K562 (cell line): ENCODE measurements at regions not wholly inside any gene's neighbourhood (a gene's known extent, or its start where the extent isn't known, plus 50 kb on each side); places are given as distances from the start of the nearest gene placed in this dataset.

Experiments
- ATAC-seq: fragments of 200-7000 bp; cut with Tn5 transposase; 3 replicates; pipeline ENCODE4 v1.9.1; 2020; ENCODE audit warnings: moderate library complexity
- BruUV-seq: library from RNA; stranded (reverse); fragments of 400-500 nt; replicated peaks from 2 replicates; lab custom pipeline; 2021; lab: Mats Ljungman, UMichigan
- CTCF ChIA-PET: fragments of 300-600 bp; formaldehyde crosslinking; extraction: SDS; loops from one replicate; lab custom pipeline; 2021; ENCODE audit warnings: low intra/inter-chr PET ratio; lab: Yijun Ruan, JAX
- POLR2A ChIA-PET: fragments of 300-600, 350-650 bp; sonication (Branson Sonifier 250); formaldehyde crosslinking; extraction: SDS; loops from one replicate; lab custom pipeline; 2021; ENCODE audit warnings: antibody characterized with exemption, inconsistent platforms; lab: Yijun Ruan, JAX
- DNase-seq, 4 experiments: peaks; one replicate each; pipeline versions ENCODE4 v3.0.0 to v3.0.0-alpha.2; 2011 to 2018; ENCODE audit warnings: low spot score in 3 of 4, mixed read lengths in 3 of 4; ENCODE audit errors: extremely low read depth in 1 of 4
- FAIRE-seq: peaks from 2 replicates; lab custom pipeline; 2011; peaks lifted over from hg19 to GRCh38; lab: Jason Lieb, UNC
- H2AFZ ChIP-seq: 2 replicates; pipeline ENCODE4 v1.6.0; 2011; ENCODE audit warnings: low read depth, low read length, control low read depth, inconsistent platforms
- H3K27ac ChIP-seq: fragments of 200-600 bp; 3 replicates; pipeline ENCODE4 v1.8.0; 2011; ENCODE audit warnings: low read depth, mild to moderate bottlenecking, control low read depth, inconsistent platforms, low read length, moderate library complexity, mixed read lengths; ENCODE audit errors: extremely low read depth
- H3K27me3 ChIP-seq, 2 experiments: fragments of 300-600 bp in 1 of 2; 2 replicates in 1 of 2; 3 replicates in 1 of 2; pipeline versions ENCODE4 v1.6.0 to v1.8.0; 2011; ENCODE audit warnings: inconsistent platforms in 2 of 2, low read length in 2 of 2, mild to moderate bottlenecking in 1 of 2, mixed read lengths in 1 of 2, moderate library complexity in 1 of 2; ENCODE audit not compliant: control insufficient read depth in 2 of 2, insufficient read depth in 2 of 2
- H3K36me3 ChIP-seq: fragments of 300-600 bp; 3 replicates; pipeline ENCODE4 v1.8.0; 2011; ENCODE audit warnings: mild to moderate bottlenecking, low read length, inconsistent platforms; ENCODE audit not compliant: control insufficient read depth, insufficient read depth
- H3K4me1 ChIP-seq, 2 experiments: fragments of 200-600 bp in 1 of 2; replicated peaks in 1 of 2; 2 replicates in 1 of 2; 3 replicates in 1 of 2; pipeline versions ENCODE4 v1.5.1 to v1.8.0; 2011; ENCODE audit warnings: inconsistent platforms in 2 of 2, low read length in 2 of 2, mild to moderate bottlenecking in 1 of 2, mixed read lengths in 1 of 2, moderate library complexity in 1 of 2; ENCODE audit not compliant: control insufficient read depth in 2 of 2, insufficient read depth in 2 of 2
- H3K4me2 ChIP-seq: 2 replicates; pipeline ENCODE4 v1.6.1; 2011; ENCODE audit warnings: low read length, control low read depth, inconsistent platforms, mixed read lengths; ENCODE audit not compliant: insufficient read depth
- H3K4me3 ChIP-seq: fragments of 200-600 bp; sonication (generic), shearing (Covaris generic); 2 replicates; pipeline ENCODE4 v1.5.1; 2016; ENCODE audit warnings: control low read depth, inconsistent platforms
- H3K79me2 ChIP-seq: fragments of 200-600 bp; 3 replicates; pipeline ENCODE4 v1.8.0; 2011; ENCODE audit warnings: low read length, inconsistent platforms; ENCODE audit not compliant: control insufficient read depth, insufficient read depth
- H3K9ac ChIP-seq, 2 experiments: 2 replicates each; pipeline versions ENCODE4 v1.6.0 to v1.6.1; 2011; ENCODE audit warnings: low read depth in 2 of 2, low read length in 2 of 2, control low read depth in 1 of 2, inconsistent platforms in 1 of 2, mild to moderate bottlenecking in 1 of 2, mixed read lengths in 1 of 2; ENCODE audit not compliant: insufficient read depth in 1 of 2
- H3K9me1 ChIP-seq: one replicate; pipeline ENCODE4 v1.6.0; 2011; ENCODE audit warnings: inconsistent platforms, mild to moderate bottlenecking, low read length, moderate library complexity; ENCODE audit not compliant: control insufficient read depth, insufficient read depth
- H3K9me3 ChIP-seq: replicated peaks from 2 replicates; pipeline ENCODE4 v1.5.1; 2011; ENCODE audit warnings: low read depth, low read length, inconsistent platforms; ENCODE audit not compliant: control insufficient read depth, insufficient read depth
- H4K20me1 ChIP-seq: replicated peaks from 2 replicates; pipeline ENCODE4 v1.6.1; 2011; ENCODE audit warnings: low read length, inconsistent platforms, mixed read lengths; ENCODE audit not compliant: control insufficient read depth, insufficient read depth
- MEF2A ChIP-seq: IDR thresholded peaks from 2 replicates; pipeline ENCODE4 v1.6.1; 2011; ENCODE audit warnings: low read depth, mild to moderate bottlenecking, low read length, moderate library complexity; ENCODE audit not compliant: control insufficient read depth
- PCBP1 ChIP-seq: fragments of 200-400 bp; formaldehyde crosslinking; IDR thresholded peaks from 2 replicates; pipeline ENCODE4 v1.6.1; 2018; ENCODE audit warnings: mild to moderate bottlenecking, low read depth, low read length; ENCODE audit not compliant: poor library complexity, severe bottlenecking
- SIN3A ChIP-seq, 2 experiments: fragments of 150-350 bp in 1 of 2; IDR thresholded peaks; 2 replicates each; pipeline ENCODE4 v1.6.1; 2011 to 2016; ENCODE audit warnings: borderline replicate concordance in 2 of 2, low read depth in 2 of 2, low read length in 2 of 2, mild to moderate bottlenecking in 2 of 2, moderate library complexity in 2 of 2; ENCODE audit not compliant: control insufficient read depth in 1 of 2
- ZBTB7A ChIP-seq: IDR thresholded peaks from 2 replicates; pipeline ENCODE4 v1.6.1; 2011; ENCODE audit warnings: low read depth, mild to moderate bottlenecking, low read length, moderate library complexity, borderline replicate concordance; ENCODE audit not compliant: control insufficient read depth
- WGBS: fragments of 100-300 bp; shearing (Covaris generic); methylation state at CpG from one replicate; pipeline ENCODE4 v1.1.6; 2016; ENCODE audit warnings: low coverage, mixed read lengths; ENCODE audit not compliant: insufficient coverage; ENCODE audit errors: missing lambda C conversion rate; 5-methylcytosine and 5-hydroxymethylcytosine counted together
- in situ Hi-C: fragments of 300-500 bp; cut with MboI; formaldehyde crosslinking; loops from 4 replicates; pipeline ENCODE4 v1.15.0; 2018; ENCODE audit warnings: inconsistent platforms, mixed read lengths
- intact Hi-C: fragments of 100-400 bp; cut with micrococcal nuclease; formaldehyde crosslinking; loops from 2 replicates; pipeline ENCODE4 v1.14.2; 2022
- TF ChIP-seq, protein P1 (sequence below): fragments of 250-450 bp; sonication (Bioruptor Pico); IDR thresholded peaks from 2 replicates; pipeline ENCODE4 v1.4.0; 2020; ENCODE audit warnings: mild to moderate bottlenecking, moderate library complexity

DNA sequence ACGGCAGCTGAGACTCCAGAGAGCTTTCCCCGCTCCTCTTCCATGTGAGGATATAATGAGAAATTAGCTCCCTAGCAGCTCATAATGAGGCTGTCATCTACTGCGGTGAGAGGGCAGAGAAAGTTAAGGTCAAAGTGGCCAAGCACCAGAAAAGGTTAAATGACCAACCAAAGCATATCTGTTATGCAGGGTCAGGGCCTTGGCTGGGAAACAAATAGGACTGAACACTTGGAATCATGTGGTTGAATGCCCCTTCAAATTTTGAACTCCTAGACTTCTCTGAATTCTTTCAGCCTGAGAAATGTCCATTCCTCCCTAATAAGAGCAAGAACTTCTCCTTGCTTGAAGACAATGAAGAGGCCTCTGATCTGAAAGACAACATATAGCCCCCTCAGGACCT lies 115.9 kb downstream of the TM2D1 start:
- POLR2A ChIA-PET, result interaction anchor here (0.6 kb wide), 1 partner anchor 216 kb away, joined by 3 read pairs; no protein-coding TSS in a partner anchor

More for the DNA sequence above, 115.9 kb downstream of the TM2D1 start:
- Histone ChIP-seq H3K9ac (no peak overlapping the region), H3K9me1 (no peaks in the 10 kb centered on the region), H4K20me1 (no peaks in the 10 kb centered on the region), H2AFZ (no peak overlapping the region), H3K79me2 (no peaks in the 10 kb centered on the region), H3K27ac (no peak overlapping the region), H3K9me3 (no peaks in the 10 kb centered on the region), H3K36me3 (no peaks in the 10 kb centered on the region), H3K4me3 (no peak overlapping the region), H3K4me2 (no peak overlapping the region), H3K4me1 (no peaks in the 10 kb centered on the region), H3K27me3 (peaks cover 15 to 18% of the 10 kb centered on the region in 2 experiments; a peak in 3 of 5 replicates)
- 0% methylated on average over 3 of the region's 3 CpGs for WGBS
- ATAC-seq, result no peak
- in situ Hi-C loops, result no loop called here
- no peak for FAIRE-seq
- intact Hi-C loops, result no loop called here
- CTCF ChIA-PET, result no interaction called here
- BruUV-seq, result no TSS peak
- TF ChIP-seq SIN3A (IDR thresholded peaks at IDR 0.05; ENCODE audit: borderline replicate concordance in 2 of 2, control insufficient read depth in 1 of 2, low read depth in 2 of 2, low read length in 2 of 2) (no peak), MEF2A (no peak), ZBTB7A (no peak), PCBP1 (no peak)
- TF ChIP-seq, protein P1, sequence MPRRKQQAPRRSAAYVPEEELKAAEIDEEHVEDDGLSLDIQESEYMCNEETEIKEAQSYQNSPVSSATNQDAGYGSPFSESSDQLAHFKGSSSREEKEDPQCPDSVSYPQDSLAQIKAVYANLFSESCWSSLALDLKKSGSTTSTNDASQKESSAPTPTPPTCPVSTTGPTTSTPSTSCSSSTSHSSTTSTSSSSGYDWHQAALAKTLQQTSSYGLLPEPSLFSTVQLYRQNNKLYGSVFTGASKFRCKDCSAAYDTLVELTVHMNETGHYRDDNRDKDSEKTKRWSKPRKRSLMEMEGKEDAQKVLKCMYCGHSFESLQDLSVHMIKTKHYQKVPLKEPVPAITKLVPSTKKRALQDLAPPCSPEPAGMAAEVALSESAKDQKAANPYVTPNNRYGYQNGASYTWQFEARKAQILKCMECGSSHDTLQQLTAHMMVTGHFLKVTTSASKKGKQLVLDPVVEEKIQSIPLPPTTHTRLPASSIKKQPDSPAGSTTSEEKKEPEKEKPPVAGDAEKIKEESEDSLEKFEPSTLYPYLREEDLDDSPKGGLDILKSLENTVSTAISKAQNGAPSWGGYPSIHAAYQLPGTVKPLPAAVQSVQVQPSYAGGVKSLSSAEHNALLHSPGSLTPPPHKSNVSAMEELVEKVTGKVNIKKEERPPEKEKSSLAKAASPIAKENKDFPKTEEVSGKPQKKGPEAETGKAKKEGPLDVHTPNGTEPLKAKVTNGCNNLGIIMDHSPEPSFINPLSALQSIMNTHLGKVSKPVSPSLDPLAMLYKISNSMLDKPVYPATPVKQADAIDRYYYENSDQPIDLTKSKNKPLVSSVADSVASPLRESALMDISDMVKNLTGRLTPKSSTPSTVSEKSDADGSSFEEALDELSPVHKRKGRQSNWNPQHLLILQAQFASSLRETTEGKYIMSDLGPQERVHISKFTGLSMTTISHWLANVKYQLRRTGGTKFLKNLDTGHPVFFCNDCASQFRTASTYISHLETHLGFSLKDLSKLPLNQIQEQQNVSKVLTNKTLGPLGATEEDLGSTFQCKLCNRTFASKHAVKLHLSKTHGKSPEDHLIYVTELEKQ, result no peak
- DNase-seq, result no peak
